Upper lobe of left lung (tissue), 4 donors: ENCODE measurements at regions not wholly inside any gene's neighbourhood (a gene's known extent, or its start where the extent isn't known, plus 50 kb on each side); places are given as distances from the start of the nearest gene placed in this dataset.

ENCODE experiments used
- CTCF ChIP-seq, 6 experiments: fragments of 450-650 bp in 4 of 6; fragments of 200-600 bp in 2 of 6; sonication (generic) in 2 of 6; IDR thresholded peaks; one replicate each; pipeline ENCODE4 v1.5.1; 2016 to 2019; ENCODE audit warnings: antibody characterized with exemption in 6 of 6
- EP300 ChIP-seq, 4 donors: sonication (generic); formaldehyde crosslinking; IDR thresholded peaks; one replicate each; pipeline ENCODE4 v1.5.1; 2017; ENCODE audit warnings: antibody characterized with exemption in 4 of 4, control low read depth in 2 of 4
- POLR2A ChIP-seq, 4 donors: fragments of 450-650 bp; IDR thresholded peaks; one replicate each; pipeline ENCODE4 v1.5.1; 2016 to 2017; ENCODE audit warnings: antibody characterized with exemption in 4 of 4, mild to moderate bottlenecking in 2 of 4
- POLR2AphosphoS5 ChIP-seq, 2 donors: sonication (generic); formaldehyde crosslinking; IDR thresholded peaks; one replicate each; pipeline ENCODE4 v1.5.1; 2017; ENCODE audit warnings: antibody characterized with exemption in 2 of 2

DNA sequence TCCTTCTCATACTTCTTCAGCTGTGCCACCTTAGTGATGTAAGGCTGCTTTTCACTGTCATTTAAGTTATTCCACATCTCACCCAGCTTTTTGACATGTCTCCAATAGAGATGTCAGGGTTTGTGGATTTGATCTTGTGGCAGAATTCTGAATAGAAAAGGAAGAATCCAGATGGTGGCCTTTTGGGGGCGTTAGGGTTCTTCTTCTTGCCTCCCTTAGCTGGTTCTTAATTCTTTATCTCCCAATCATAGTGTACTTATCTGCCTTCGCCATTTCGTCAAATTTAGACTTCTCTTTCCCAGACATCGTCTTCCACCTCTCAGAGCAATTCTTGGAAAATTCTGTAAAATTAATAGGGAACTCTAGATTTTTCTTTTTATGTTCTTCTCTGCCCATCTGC, 422.9 kb downstream of the GJA1 start:
- TF ChIP-seq POLR2AphosphoS5 (IDR thresholded peaks at IDR 0.05) = no peak
- no peak for TF ChIP-seq CTCF (IDR thresholded peaks at IDR 0.05)
- TF ChIP-seq POLR2A (IDR thresholded peaks at IDR 0.05) = no peak
- no peak for TF ChIP-seq EP300 (IDR thresholded peaks at IDR 0.05)
